WTC11 (cell line): ENCODE measurements at regions not wholly inside any gene's neighbourhood (a gene's known extent, or its start where the extent isn't known, plus 50 kb on each side); places are given as distances from the start of the nearest gene placed in this dataset.

ENCODE experiments used
- ATAC-seq: fragments of 200-7000 bp; cut with Tn5 transposase; 2 replicates; pipeline ENCODE4 v1.10.0; 2021; ENCODE audit warnings: mild to moderate bottlenecking, moderate library complexity
- CTCF ChIA-PET: fragments of 300-600 bp; sonication (Branson Sonifier 250); formaldehyde crosslinking; loops from one replicate; lab custom pipeline; 2021; ENCODE audit warnings: antibody characterized with exemption; lab: Charles Lee
- POLR2A ChIA-PET: fragments of 350-600 bp; sonication (Branson Sonifier 250); formaldehyde crosslinking; loops from one replicate; lab custom pipeline; 2021; ENCODE audit warnings: antibody characterized with exemption; lab: Charles Lee
- DNase-seq: peaks from one replicate; pipeline ENCODE4 v3.0.0; 2021; ENCODE audit warnings: low spot score
- H3K27ac Mint-ChIP-seq: 2 replicates; pipeline ENCODE4 v1.8.0; 2021; ENCODE audit warnings: mixed read lengths
- H3K27me3 Mint-ChIP-seq: 2 replicates; pipeline ENCODE4 v1.8.0; 2021; ENCODE audit warnings: low read depth, mild to moderate bottlenecking, moderate library complexity, mixed read lengths
- H3K36me3 Mint-ChIP-seq: 2 replicates; pipeline ENCODE4 v1.8.0; 2021; ENCODE audit warnings: mixed read lengths
- H3K4me1 Mint-ChIP-seq: 2 replicates; pipeline ENCODE4 v1.8.0; 2022; ENCODE audit warnings: mixed read lengths
- H3K4me3 Mint-ChIP-seq: 2 replicates; pipeline ENCODE4 v1.8.0; 2021; ENCODE audit warnings: mild to moderate bottlenecking, moderate library complexity, mixed read lengths
- H3K9me3 Mint-ChIP-seq: 2 replicates; pipeline ENCODE4 v1.8.0; 2021; ENCODE audit warnings: mixed read lengths
- ATF1 ChIP-seq: sonication (generic); formaldehyde crosslinking; IDR thresholded peaks from 2 replicates; pipeline ENCODE4 v1.8.1; 2023; ENCODE audit warnings: mild to moderate bottlenecking, moderate library complexity, missing genetic modification reagents
- CBFB ChIP-seq: sonication (generic); formaldehyde crosslinking; IDR thresholded peaks from 2 replicates; pipeline ENCODE4 v1.8.1; 2022; ENCODE audit warnings: mild to moderate bottlenecking, low read depth, missing genetic modification reagents
- FOXP1 ChIP-seq: sonication (generic); formaldehyde crosslinking; IDR thresholded peaks from 2 replicates; pipeline ENCODE4 v1.8.0; 2022; ENCODE audit warnings: missing genetic modification reagents, mild to moderate bottlenecking, moderate library complexity, borderline replicate concordance
- GABPB1 ChIP-seq: sonication (generic); formaldehyde crosslinking; IDR thresholded peaks from 2 replicates; pipeline ENCODE4 v1.8.1; 2023; ENCODE audit warnings: mild to moderate bottlenecking, missing genetic modification reagents
- GRHL2 ChIP-seq: fragments of 250-450 bp; sonication (Bioruptor Pico); IDR thresholded peaks from 2 replicates; pipeline ENCODE4 v1.8.0; 2022; ENCODE audit warnings: mild to moderate bottlenecking, moderate library complexity; ENCODE audit not compliant: insufficient replicate concordance, severe bottlenecking
- KAT7 ChIP-seq: sonication (generic); formaldehyde crosslinking; IDR thresholded peaks from 2 replicates; pipeline ENCODE4 v1.8.1; 2023; ENCODE audit warnings: missing genetic modification reagents, mild to moderate bottlenecking, borderline replicate concordance
- MYBL2 ChIP-seq: sonication (generic); formaldehyde crosslinking; IDR thresholded peaks from 2 replicates; pipeline ENCODE4 v1.8.1; 2023; ENCODE audit warnings: mild to moderate bottlenecking, moderate library complexity, missing genetic modification reagents
- NFATC4 ChIP-seq: fragments of 250-450 bp; sonication (Bioruptor Pico); IDR thresholded peaks from 2 replicates; pipeline ENCODE4 v1.9.0; 2021; ENCODE audit warnings: mild to moderate bottlenecking
- NFE2L1 ChIP-seq: sonication (generic); formaldehyde crosslinking; IDR thresholded peaks from 2 replicates; pipeline ENCODE4 v1.8.1; 2023; ENCODE audit warnings: missing genetic modification reagents
- PRRX2 ChIP-seq: fragments of 250-450 bp; sonication (Bioruptor Pico); IDR thresholded peaks from 2 replicates; pipeline ENCODE4 v1.8.0; 2021; ENCODE audit warnings: mild to moderate bottlenecking
- ZBTB21 ChIP-seq: sonication (generic); formaldehyde crosslinking; IDR thresholded peaks from 2 replicates; pipeline ENCODE4 v1.8.1; 2023; ENCODE audit warnings: mild to moderate bottlenecking, missing genetic modification reagents, borderline replicate concordance
- ZNF138 ChIP-seq: sonication (generic); formaldehyde crosslinking; conservative IDR thresholded peaks from 2 replicates; pipeline ENCODE4 v1.8.1; 2022; ENCODE audit warnings: mild to moderate bottlenecking, moderate library complexity, missing genetic modification reagents
- ZNF232 ChIP-seq: sonication (generic); formaldehyde crosslinking; IDR thresholded peaks from 2 replicates; pipeline ENCODE4 v1.8.0; 2022; ENCODE audit warnings: mild to moderate bottlenecking, missing genetic modification reagents
- TF ChIP-seq, protein P1 (sequence below): fragments of 250-450 bp; sonication (Bioruptor Pico); IDR thresholded peaks from 2 replicates; pipeline ENCODE4 v1.9.0; 2021; ENCODE audit warnings: mild to moderate bottlenecking
- TF ChIP-seq, protein P2 (sequence below): sonication (generic); formaldehyde crosslinking; IDR thresholded peaks from 2 replicates; pipeline ENCODE4 v1.8.1; 2023; ENCODE audit warnings: mild to moderate bottlenecking, missing genetic modification reagents
- TF ChIP-seq, protein P3 (sequence below): sonication (generic); formaldehyde crosslinking; IDR thresholded peaks from 2 replicates; pipeline ENCODE4 v1.8.1; 2023; ENCODE audit warnings: mild to moderate bottlenecking, missing genetic modification reagents, moderate library complexity
- TF ChIP-seq, protein P4 (sequence below): fragments of 250-450 bp; sonication (Bioruptor Pico); IDR thresholded peaks from 2 replicates; pipeline ENCODE4 v1.9.0; 2021; ENCODE audit warnings: moderate library complexity, mild to moderate bottlenecking, inconsistent platforms, borderline replicate concordance
- TF ChIP-seq, protein P5 (sequence below): fragments of 250-450 bp; sonication (Bioruptor Pico); IDR thresholded peaks from 2 replicates; pipeline ENCODE4 v1.8.0; 2021; ENCODE audit warnings: mild to moderate bottlenecking
- TF ChIP-seq, protein P6 (sequence below): sonication (generic); formaldehyde crosslinking; IDR thresholded peaks from 2 replicates; pipeline ENCODE4 v1.8.0; 2023; ENCODE audit warnings: mild to moderate bottlenecking, missing genetic modification reagents

DNA sequence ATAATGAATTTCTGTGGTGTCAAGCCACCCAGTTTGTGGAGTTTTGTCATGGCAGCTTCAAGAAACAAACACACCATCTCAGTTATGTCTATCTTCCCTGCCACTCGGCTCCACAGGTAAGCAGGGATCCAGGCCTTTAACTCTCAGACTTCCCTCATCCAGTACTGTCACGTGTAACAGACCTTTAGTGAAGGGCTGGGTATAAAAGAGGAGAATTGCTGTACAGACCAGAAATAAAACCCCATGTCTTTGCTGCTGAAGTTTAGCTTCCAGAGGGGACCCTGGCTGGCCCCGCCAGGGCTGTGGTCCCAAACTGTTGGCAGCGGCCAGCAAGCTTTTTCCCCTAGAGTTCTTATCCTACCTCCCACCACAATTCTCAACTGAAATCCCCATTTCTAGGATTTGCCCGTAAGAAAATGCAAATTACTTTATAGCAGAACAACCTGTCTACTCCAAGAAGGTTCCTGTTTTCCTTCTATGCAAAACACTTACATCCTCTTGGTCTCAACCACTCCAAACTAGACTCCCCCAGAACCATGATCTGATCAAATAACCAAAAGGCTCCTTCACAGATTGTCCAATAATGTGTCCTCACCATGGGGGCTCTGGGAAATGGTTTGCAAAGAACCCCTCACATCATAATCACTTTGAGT, 438.0 kb upstream of the ID2 start:
- H3K27me3 Mint-ChIP-seq, result no peaks in the 10 kb centered on the region; the same call in 1 of the 2 replicates
- H3K36me3 Mint-ChIP-seq, result peaks cover 26% of the 10 kb centered on the region
- peaks cover 24% of the 10 kb centered on the region for H3K4me1 Mint-ChIP-seq
- CTCF ChIA-PET, result no interaction called here
- TF ChIP-seq KAT7 (CRISPR knock-in tag), result no peak
- TF ChIP-seq, protein P1, sequence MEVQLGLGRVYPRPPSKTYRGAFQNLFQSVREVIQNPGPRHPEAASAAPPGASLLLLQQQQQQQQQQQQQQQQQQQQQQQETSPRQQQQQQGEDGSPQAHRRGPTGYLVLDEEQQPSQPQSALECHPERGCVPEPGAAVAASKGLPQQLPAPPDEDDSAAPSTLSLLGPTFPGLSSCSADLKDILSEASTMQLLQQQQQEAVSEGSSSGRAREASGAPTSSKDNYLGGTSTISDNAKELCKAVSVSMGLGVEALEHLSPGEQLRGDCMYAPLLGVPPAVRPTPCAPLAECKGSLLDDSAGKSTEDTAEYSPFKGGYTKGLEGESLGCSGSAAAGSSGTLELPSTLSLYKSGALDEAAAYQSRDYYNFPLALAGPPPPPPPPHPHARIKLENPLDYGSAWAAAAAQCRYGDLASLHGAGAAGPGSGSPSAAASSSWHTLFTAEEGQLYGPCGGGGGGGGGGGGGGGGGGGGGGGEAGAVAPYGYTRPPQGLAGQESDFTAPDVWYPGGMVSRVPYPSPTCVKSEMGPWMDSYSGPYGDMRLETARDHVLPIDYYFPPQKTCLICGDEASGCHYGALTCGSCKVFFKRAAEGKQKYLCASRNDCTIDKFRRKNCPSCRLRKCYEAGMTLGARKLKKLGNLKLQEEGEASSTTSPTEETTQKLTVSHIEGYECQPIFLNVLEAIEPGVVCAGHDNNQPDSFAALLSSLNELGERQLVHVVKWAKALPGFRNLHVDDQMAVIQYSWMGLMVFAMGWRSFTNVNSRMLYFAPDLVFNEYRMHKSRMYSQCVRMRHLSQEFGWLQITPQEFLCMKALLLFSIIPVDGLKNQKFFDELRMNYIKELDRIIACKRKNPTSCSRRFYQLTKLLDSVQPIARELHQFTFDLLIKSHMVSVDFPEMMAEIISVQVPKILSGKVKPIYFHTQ (CRISPR knock-in tag), result no peak
- TF ChIP-seq, protein P2, sequence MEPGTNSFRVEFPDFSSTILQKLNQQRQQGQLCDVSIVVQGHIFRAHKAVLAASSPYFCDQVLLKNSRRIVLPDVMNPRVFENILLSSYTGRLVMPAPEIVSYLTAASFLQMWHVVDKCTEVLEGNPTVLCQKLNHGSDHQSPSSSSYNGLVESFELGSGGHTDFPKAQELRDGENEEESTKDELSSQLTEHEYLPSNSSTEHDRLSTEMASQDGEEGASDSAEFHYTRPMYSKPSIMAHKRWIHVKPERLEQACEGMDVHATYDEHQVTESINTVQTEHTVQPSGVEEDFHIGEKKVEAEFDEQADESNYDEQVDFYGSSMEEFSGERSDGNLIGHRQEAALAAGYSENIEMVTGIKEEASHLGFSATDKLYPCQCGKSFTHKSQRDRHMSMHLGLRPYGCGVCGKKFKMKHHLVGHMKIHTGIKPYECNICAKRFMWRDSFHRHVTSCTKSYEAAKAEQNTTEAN, result no peak
- TF ChIP-seq ZNF232, result no peak
- no peak for TF ChIP-seq MYBL2
- no peak for TF ChIP-seq ATF1 (CRISPR knock-in tag)
- TF ChIP-seq, protein P3, sequence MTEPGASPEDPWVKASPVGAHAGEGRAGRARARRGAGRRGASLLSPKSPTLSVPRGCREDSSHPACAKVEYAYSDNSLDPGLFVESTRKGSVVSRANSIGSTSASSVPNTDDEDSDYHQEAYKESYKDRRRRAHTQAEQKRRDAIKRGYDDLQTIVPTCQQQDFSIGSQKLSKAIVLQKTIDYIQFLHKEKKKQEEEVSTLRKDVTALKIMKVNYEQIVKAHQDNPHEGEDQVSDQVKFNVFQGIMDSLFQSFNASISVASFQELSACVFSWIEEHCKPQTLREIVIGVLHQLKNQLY (CRISPR knock-in tag), result no peak
- no peak for TF ChIP-seq NFATC4 (CRISPR knock-in tag)
- no peak for TF ChIP-seq GRHL2 (CRISPR knock-in tag)
- TF ChIP-seq CBFB (CRISPR knock-in tag), result no peak
- no peak for TF ChIP-seq ZBTB21 (CRISPR knock-in tag)
- TF ChIP-seq, protein P4, sequence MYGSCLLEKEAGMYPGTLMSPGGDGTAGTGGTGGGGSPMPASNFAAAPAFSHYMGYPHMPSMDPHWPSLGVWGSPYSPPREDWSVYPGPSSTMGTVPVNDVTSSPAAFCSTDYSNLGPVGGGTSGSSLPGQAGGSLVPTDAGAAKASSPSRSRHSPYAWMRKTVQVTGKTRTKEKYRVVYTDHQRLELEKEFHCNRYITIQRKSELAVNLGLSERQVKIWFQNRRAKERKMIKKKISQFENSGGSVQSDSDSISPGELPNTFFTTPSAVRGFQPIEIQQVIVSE, result no peak
- TF ChIP-seq GABPB1, result no peak
- no peak for TF ChIP-seq NFE2L1 (CRISPR knock-in tag)
- TF ChIP-seq, protein P5, sequence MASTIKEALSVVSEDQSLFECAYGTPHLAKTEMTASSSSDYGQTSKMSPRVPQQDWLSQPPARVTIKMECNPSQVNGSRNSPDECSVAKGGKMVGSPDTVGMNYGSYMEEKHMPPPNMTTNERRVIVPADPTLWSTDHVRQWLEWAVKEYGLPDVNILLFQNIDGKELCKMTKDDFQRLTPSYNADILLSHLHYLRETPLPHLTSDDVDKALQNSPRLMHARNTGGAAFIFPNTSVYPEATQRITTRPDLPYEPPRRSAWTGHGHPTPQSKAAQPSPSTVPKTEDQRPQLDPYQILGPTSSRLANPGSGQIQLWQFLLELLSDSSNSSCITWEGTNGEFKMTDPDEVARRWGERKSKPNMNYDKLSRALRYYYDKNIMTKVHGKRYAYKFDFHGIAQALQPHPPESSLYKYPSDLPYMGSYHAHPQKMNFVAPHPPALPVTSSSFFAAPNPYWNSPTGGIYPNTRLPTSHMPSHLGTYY (CRISPR knock-in tag), result no peak
- TF ChIP-seq, protein P6, sequence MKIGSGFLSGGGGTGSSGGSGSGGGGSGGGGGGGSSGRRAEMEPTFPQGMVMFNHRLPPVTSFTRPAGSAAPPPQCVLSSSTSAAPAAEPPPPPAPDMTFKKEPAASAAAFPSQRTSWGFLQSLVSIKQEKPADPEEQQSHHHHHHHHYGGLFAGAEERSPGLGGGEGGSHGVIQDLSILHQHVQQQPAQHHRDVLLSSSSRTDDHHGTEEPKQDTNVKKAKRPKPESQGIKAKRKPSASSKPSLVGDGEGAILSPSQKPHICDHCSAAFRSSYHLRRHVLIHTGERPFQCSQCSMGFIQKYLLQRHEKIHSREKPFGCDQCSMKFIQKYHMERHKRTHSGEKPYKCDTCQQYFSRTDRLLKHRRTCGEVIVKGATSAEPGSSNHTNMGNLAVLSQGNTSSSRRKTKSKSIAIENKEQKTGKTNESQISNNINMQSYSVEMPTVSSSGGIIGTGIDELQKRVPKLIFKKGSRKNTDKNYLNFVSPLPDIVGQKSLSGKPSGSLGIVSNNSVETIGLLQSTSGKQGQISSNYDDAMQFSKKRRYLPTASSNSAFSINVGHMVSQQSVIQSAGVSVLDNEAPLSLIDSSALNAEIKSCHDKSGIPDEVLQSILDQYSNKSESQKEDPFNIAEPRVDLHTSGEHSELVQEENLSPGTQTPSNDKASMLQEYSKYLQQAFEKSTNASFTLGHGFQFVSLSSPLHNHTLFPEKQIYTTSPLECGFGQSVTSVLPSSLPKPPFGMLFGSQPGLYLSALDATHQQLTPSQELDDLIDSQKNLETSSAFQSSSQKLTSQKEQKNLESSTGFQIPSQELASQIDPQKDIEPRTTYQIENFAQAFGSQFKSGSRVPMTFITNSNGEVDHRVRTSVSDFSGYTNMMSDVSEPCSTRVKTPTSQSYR (CRISPR knock-in tag), result no peak
- TF ChIP-seq FOXP1, result no peak
- no peak for TF ChIP-seq ZNF138 (CRISPR knock-in tag)
- TF ChIP-seq PRRX2 (CRISPR knock-in tag), result no peak
- ATAC-seq (no peak), DNase-seq (no peak)
- no peak overlapping the region for H3K27ac Mint-ChIP-seq
- peaks cover 37% of the 10 kb centered on the region for H3K9me3 Mint-ChIP-seq
- H3K4me3 Mint-ChIP-seq, result no peak overlapping the region
- POLR2A ChIA-PET, result no interaction called here
